HCEC 1CT (cell line): ENCODE measurements at regions not wholly inside any gene's neighbourhood (a gene's known extent, or its start where the extent isn't known, plus 50 kb on each side); places are given as distances from the start of the nearest gene placed in this dataset.
"Not testable (repeated sequence)": the region's sequence is repeated elsewhere in the genome, so short reads cannot be mapped to it uniquely, and the experiment has no call there.

Experiments
- DNase-seq: peaks from one replicate; pipeline ENCODE4 v3.0.0-alpha.2; 2017

DNA sequence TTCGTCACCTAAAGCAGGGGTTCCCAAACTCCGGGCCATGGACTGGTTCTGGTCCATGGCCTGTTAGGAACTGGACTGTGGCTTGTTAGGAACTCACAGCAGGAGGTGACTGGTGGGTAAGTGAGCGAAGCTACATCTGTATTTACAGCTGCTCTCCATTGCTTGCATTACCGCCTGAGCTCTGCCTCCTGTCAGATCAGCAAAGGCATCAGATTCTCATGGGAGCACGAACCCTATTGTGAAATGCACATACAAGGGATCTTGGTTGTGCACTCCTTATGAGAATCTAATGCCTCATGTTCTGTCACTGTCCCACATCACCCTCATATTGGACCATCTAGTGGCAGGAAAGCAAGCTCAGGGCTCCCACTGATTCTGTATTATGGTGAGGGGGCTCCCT lies 217.0 kb downstream of the ZFP36L2 start:
- no peak for DNase-seq

DNA sequence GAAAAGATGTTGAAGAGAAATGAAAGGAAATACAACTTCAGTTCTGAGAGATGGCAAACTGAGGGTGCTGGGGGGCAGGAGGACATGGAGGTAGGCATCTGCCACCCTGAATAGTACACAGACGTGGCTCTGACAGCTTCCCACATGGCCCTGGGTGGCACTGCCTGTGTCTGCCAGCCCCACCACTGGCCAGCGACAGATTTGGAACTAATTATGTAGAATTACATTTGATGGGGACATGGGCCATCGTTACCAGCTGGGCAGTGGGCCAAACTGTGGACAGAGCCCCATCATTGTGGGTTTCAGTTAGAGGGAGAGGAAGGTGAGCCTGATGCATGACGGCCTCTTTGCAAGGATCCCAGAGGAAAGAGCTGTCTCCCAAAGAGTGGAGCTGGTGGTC lies 216.0 kb upstream of the HAAO start:
- no peak for DNase-seq

- no peak for DNase-seq
These were observed 215.5 kb upstream of the HAAO start for GRCh38 chr2:43007901-43008300.

- no peak for DNase-seq
These were observed 214.6 kb upstream of the HAAO start for GRCh38 chr2:43006834-43007543.

- no peak for DNase-seq
These were observed 213.8 kb upstream of the HAAO start for GRCh38 chr2:43005975-43006833.

GRCh38 chr2:43005245-43005974 lies 213.0 kb upstream of the HAAO start:
- no peak for DNase-seq

DNA sequence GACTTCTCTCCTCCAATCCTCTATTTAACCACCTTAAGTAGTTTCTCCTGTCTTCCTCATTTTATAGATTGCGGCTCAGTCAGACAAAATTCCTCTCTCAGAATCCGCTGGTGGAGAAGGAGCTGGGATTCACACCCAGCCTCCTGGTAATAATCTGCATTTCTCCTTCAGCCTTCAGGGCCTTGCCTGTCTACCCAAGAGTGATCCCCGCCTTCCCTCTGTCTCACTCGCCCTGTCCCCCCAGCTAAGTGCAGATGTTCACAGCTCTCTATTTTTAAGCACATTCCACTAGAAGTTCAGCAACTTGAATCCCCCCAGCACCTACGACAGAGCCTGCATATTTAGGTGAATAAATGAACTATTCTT lies 212.5 kb upstream of the HAAO start:
- DNase-seq: no peak

GRCh38 chr2:43004126-43004865 lies 211.9 kb upstream of the HAAO start:
- DNase-seq: not testable (repeated sequence)

DNA sequence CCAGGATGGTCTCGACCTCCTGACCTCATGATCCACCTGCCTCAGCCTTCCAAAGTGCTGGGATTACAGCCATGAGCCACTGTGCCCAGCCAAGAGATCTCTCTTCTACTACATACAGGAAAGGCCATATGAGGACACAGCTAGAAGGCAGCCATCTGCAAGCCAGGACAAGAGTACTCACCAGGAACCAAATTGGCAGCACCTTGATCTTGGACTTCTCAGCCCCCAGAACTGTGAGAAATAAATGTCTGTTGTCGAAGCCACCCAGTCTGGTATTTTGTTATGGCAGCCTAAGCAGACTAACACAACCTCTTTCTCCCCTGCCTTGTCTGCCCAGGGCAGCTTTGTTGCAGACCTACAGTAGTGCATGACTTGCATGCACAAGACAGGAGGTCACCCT lies 211.3 kb upstream of the HAAO start:
- DNase-seq: no peak

DNA sequence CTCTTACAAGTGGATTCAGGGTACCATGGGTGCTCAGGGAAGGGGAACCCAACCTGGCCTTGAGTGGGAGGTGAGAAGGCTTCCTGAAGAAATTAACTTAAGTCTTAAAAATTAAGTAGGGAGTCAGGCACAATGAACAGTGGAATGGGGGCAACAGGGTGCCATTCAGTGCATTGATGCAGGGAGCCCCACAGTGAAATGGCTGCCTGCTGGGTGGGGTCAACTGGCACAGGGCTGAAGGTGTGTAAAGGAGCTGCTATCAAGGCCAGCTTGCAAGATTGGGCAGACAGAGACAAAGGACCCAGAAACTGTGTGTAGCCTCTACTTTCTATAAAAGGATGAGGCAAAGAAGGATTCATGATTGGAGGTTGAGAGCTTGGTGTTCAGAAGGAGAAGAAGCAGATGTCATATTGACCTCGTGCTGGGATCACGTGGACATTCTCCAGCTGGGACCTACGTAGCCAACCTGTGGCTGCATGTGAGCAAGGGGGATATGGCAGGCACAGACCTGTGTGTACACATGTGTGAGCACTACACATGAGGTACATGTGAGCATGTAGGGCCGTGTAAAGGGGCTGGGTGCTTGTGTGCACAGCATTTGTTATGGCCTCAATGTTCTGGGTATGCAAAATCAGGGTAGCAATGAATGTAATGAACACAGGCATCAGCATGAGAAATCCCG lies 209.5 kb upstream of the HAAO start:
- no peak for DNase-seq

DNA sequence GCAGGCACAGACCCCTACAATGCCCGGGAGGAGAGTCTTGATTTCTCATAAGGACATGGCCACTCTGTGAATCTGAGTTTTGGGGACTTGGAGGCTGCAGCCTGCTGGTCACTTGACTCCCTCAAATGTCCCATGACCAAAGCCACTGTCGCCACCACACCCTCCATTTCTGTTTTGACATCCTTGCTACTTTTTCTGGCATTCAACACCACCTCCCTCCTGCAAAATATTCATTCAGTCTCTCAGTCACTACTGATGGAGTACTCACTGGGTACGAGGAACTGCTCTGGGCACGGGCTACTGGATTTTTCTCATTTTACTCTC lies 208.6 kb upstream of the HAAO start:
- no peak for DNase-seq

GRCh38 chr2:43000242-43001054 lies 208.1 kb upstream of the HAAO start:
- DNase-seq: no peak

GRCh38 chr2:42999856-43000241 lies 207.5 kb upstream of the HAAO start:
- DNase-seq: no peak

- DNase-seq: no peak
These were observed 207.0 kb upstream of the HAAO start for GRCh38 chr2:42999391-42999841.

DNA sequence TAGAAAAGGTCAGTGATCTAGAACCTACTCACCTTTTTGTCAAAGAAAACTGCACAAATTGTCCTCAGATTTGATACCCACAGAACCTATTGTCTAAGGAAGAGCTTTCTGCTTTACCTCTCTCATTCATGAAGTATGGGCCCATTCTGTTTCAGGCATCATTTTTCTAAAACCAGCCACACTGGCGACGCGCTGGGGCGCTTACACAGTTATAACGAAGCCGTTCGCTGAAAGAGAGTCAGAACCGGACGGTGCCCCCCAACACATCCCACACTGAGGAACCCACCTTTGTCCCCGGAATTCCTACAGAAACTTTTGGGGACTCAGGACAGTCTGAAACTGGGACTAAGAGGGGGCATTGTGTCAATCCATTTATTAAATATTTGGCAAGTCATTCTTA lies 206.3 kb upstream of the HAAO start:
- no peak for DNase-seq

- DNase-seq: no peak
These were observed 204.1 kb upstream of the HAAO start for GRCh38 chr2:42996528-42996927.

DNA sequence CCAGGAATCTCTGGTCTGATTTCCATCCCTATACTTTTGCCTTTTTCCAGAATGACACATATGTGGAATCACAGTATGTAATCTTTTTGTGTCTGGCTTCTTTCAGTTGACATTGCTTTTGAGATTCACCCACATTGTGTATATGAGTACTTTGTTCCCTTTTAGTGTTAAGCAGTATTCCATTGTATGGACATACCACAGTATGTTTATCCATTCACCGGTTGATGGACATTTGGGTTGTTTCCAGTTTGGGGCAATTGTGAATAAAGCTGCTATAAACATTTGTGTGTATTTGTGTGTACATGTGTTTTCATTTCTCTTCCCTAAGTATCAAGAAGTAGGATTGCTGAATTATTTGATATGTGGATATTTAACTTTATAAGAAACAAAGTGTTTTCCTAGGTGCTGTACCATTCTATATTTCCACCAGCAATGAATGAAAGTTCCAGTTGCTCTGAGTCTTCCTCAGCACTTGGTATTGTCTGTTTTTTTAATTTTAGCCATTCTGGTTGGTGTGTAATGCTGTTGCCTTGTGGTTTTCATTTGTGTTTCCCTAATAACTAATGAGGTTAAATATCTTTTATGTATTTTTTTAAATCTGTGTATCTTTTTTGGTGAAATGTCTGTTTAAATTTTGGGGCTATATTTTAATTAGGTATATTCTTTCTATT lies 203.5 kb upstream of the HAAO start:
- DNase-seq: no peak

GRCh38 chr2:42989283-42990081 lies 197.1 kb upstream of the HAAO start:
- DNase-seq: not testable (repeated sequence)

GRCh38 chr2:42988055-42988454 lies 195.7 kb upstream of the HAAO start:
- not testable (repeated sequence) for DNase-seq
